OCI-LY7 (cell line): ENCODE measurements at regions not wholly inside any gene's neighbourhood (a gene's known extent, or its start where the extent isn't known, plus 50 kb on each side); places are given as distances from the start of the nearest gene placed in this dataset.

ENCODE experiments used
- BruUV-seq: library from RNA; stranded (reverse); fragments of 400-500 nt; replicated peaks from 2 replicates; lab custom pipeline; 2021; lab: Mats Ljungman, UMichigan
- CTCF ChIA-PET: fragments of 300-600 bp; sonication (Branson Sonifier 250); formaldehyde crosslinking; loops from one replicate; lab custom pipeline; 2022; ENCODE audit warnings: antibody characterized with exemption; ENCODE audit not compliant: unreplicated experiment; lab: Charles Lee
- POLR2A ChIA-PET: fragments of 300-600 bp; sonication (Branson Sonifier 250); formaldehyde crosslinking; loops from one replicate; lab custom pipeline; 2022; ENCODE audit warnings: antibody characterized with exemption; lab: Charles Lee
- DNase-seq: peaks from one replicate; pipeline ENCODE4 v3.0.0-alpha.2; 2015; ENCODE audit warnings: low spot score
- H2AFZ ChIP-seq: fragments of 200-600 bp; sonication (generic), shearing (Covaris generic); 2 replicates; pipeline ENCODE4 v1.6.1; 2014; ENCODE audit warnings: mild to moderate bottlenecking, antibody characterized with exemption, low read length, moderate library complexity
- H3K27ac ChIP-seq: fragments of 200-600 bp; sonication (generic); 2 replicates; pipeline ENCODE4 v1.5.1; 2014; ENCODE audit warnings: mixed run types, low read depth, mild to moderate bottlenecking, moderate library complexity, low read length, inconsistent platforms; ENCODE audit not compliant: poor library complexity, severe bottlenecking
- H3K36me3 ChIP-seq: fragments of 200-600 bp; sonication (generic); 2 replicates; pipeline ENCODE4 v1.6.1; 2014; ENCODE audit warnings: mild to moderate bottlenecking, antibody characterized with exemption, low read length, moderate library complexity, mixed read lengths; ENCODE audit not compliant: insufficient read depth
- H3K4me1 ChIP-seq: fragments of 200-600 bp; sonication (generic); 2 replicates; pipeline ENCODE4 v1.5.1; 2014; ENCODE audit warnings: mild to moderate bottlenecking, low read length; ENCODE audit not compliant: insufficient read depth, poor library complexity, severe bottlenecking
- H3K4me2 ChIP-seq: fragments of 200-600 bp; sonication (generic); 2 replicates; pipeline ENCODE4 v1.6.1; 2014; ENCODE audit warnings: mild to moderate bottlenecking, low read length
- H3K4me3 ChIP-seq: fragments of 200-600 bp; sonication (generic); 2 replicates; pipeline ENCODE4 v1.5.1; 2014; ENCODE audit warnings: mild to moderate bottlenecking, low read depth, low read length; ENCODE audit not compliant: poor library complexity, severe bottlenecking
- H3K79me2 ChIP-seq: fragments of 200-600 bp; sonication (generic); 2 replicates; pipeline ENCODE4 v1.6.1; 2016; ENCODE audit warnings: low read depth, mild to moderate bottlenecking, low read length, moderate library complexity, mixed read lengths; ENCODE audit not compliant: insufficient read depth
- H3K9me2 ChIP-seq: fragments of 200-600 bp; sonication (generic); 2 replicates; pipeline ENCODE4 v1.6.1; 2016; ENCODE audit warnings: mild to moderate bottlenecking, low read length, mixed read lengths; ENCODE audit not compliant: insufficient read depth
- H3K9me3 ChIP-seq: fragments of 200-600 bp; sonication (generic); 2 replicates; pipeline ENCODE4 v1.6.1; 2014; ENCODE audit warnings: mild to moderate bottlenecking, mixed run types, low read length, mixed read lengths
- H4K20me1 ChIP-seq: fragments of 200-600 bp; sonication (generic); 2 replicates; pipeline ENCODE4 v1.6.1; 2014; ENCODE audit warnings: mild to moderate bottlenecking, antibody characterized with exemption, low read length, moderate library complexity, mixed read lengths; ENCODE audit not compliant: insufficient read depth
- CTCF ChIP-seq: fragments of 200-600 bp; sonication (generic); conservative IDR thresholded peaks from 2 replicates; pipeline ENCODE4 v1.5.1; 2014; ENCODE audit warnings: mild to moderate bottlenecking, antibody characterized with exemption, low read length, moderate library complexity, mixed read lengths
- EZH2phosphoT487 ChIP-seq: fragments of 200-600 bp; sonication (generic); IDR thresholded peaks from 2 replicates; pipeline ENCODE4 v1.6.1; 2018; ENCODE audit warnings: low read depth, borderline replicate concordance, mild to moderate bottlenecking, mixed run types, antibody characterized with exemption, low read length, moderate library complexity, mixed read lengths
- intact Hi-C: fragments of 100-400 bp; cut with micrococcal nuclease; formaldehyde crosslinking; loops from one replicate; pipeline ENCODE4 v1.10.0; 2022; ENCODE audit not compliant: unreplicated experiment

GRCh38 chr13:58865286-58865685 lies 1233.7 kb downstream of the PCDH17 start:
- no peak overlapping the region for H3K27ac ChIP-seq
- ChIA-PET CTCF (no interaction called here), POLR2A (interaction anchor here (0.5 to 0.8 kb wide), 3 partner anchors 12 to 1037 kb away, joined by 3 to 4 read pairs (median 3); no protein-coding TSS in a partner anchor)
- H3K79me2 ChIP-seq: no peaks in the 10 kb centered on the region
- no peaks in the 10 kb centered on the region for H3K9me2 ChIP-seq
- no peaks in the 10 kb centered on the region for H3K36me3 ChIP-seq
- H3K4me3 ChIP-seq: no peak overlapping the region
- intact Hi-C loops: no loop called here
- no peaks in the 10 kb centered on the region for H3K4me1 ChIP-seq
- no peak for TF ChIP-seq CTCF
- TF ChIP-seq EZH2phosphoT487: no peak
- no peaks in the 10 kb centered on the region for H3K9me3 ChIP-seq
- BruUV-seq: no TSS peak
- no peak for DNase-seq
- H3K4me2 ChIP-seq: no peak overlapping the region
- no peak overlapping the region for H2AFZ ChIP-seq
- H4K20me1 ChIP-seq: no peaks in the 10 kb centered on the region

- ChIA-PET CTCF (no interaction called here), POLR2A (interaction anchor here (0.6 kb wide), 1 partner anchor 374 kb away, joined by 3 read pairs; no protein-coding TSS in a partner anchor)
- DNase-seq: no peak
Observed at GRCh38 chr13:58869566-58869965, 1238.0 kb downstream of the PCDH17 start.

More at GRCh38 chr13:58869566-58869965, 1238.0 kb downstream of the PCDH17 start:
- H3K9me3 ChIP-seq: no peaks in the 10 kb centered on the region
- no peaks in the 10 kb centered on the region for H3K9me2 ChIP-seq
- H3K27ac ChIP-seq: no peak overlapping the region
- no peaks in the 10 kb centered on the region for H3K79me2 ChIP-seq
- no peak overlapping the region for H3K4me2 ChIP-seq
- no peak for TF ChIP-seq CTCF
- no peak for TF ChIP-seq EZH2phosphoT487
- H4K20me1 ChIP-seq: no peaks in the 10 kb centered on the region
- intact Hi-C loops: no loop called here
- BruUV-seq: no TSS peak
- H3K4me3 ChIP-seq: no peak overlapping the region
- H3K4me1 ChIP-seq: no peaks in the 10 kb centered on the region
- H3K36me3 ChIP-seq: no peaks in the 10 kb centered on the region
- H2AFZ ChIP-seq: no peak overlapping the region
